CD1c-positive myeloid dendritic cell (primary cell): ENCODE measurements at regions not wholly inside any gene's neighbourhood (a gene's known extent, or its start where the extent isn't known, plus 50 kb on each side); places are given as distances from the start of the nearest gene placed in this dataset.

Experiments
- DNase-seq: peaks from one replicate; pipeline ENCODE4 v3.0.0-alpha.2; 2016; ENCODE audit errors: extremely low spot score

DNA sequence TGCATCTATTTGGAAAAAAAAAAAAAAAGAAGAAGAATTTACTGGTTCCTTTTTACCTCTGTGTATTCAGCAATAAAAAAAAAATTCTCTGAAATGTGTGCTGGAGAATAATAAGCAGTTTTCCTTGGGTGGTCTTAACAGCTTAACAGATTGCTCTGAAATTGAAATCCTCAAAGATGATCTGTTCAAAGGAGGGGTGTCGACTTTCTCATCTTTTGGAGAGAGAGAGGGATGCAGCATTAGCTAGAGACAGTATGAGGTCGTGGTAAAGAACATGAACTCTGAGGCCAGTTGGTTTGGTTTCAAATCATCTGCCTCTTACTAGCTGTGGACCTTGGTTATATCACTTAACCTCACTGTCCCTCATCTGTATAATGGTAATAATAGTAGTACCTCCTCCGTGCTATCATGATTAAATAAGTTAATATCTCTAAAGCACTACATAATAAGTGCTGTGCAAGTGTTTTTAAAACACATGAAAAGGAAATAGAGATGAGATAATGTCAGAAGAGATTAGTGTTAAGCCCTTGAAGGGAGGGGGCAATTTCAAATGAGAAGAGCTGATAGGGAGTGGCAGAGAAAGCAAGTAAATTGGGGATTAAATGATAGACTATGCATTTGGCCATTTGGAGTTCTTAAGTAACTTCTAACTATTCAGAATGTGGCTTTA lies 109.9 kb upstream of the LIMCH1 start:
- DNase-seq: no peak

DNA sequence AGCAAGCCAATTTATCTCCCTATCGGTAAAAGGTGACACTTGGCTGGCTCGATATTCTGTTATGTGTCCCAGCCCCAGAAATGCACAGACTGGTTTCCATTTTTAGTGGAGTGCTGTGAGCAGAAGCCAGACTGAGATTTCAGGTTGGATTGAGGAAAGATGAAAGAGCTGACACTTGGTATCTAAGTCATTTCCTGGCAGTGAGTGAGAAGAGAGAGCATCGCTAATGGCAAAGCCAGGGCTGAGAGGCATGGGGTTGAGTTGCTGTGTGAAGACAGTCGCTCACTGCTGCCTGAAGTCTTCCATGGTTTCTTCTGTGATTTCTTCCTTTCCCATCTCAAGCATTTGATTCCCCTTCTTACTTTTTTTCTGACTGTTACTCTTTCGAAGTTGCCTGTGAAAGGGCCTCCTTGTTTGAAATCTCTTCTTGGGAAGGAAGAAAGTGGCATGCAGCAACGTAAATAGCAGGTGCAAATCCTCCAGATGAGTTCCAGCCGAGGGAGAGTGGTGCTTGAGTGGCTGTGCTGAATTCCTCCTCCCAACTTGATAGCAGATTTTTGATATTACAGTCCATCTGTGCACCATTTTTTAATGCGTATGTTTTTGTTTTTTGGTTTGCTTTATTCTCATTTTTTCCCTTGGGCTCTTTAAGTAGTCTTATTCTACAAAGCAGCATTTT lies 109.2 kb upstream of the LIMCH1 start:
- no peak for DNase-seq

DNA sequence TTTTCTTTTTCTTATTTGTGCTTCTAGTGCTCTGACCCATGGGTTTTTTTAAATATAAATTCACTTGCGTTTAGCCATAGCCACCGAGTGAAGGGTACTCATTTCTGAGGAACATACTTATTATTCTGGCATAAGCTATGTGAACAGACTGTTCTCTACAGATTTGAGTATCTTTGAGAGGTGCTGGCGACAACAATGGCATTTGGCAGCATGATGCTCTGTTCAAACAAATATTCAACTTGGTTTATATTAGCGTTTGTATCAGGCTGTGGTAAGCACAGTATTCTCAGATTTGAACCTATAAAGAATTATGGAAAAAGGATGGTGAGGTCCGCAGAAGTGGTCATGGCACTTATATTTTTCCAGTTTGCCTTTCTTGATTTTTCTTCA lies 108.7 kb upstream of the LIMCH1 start:
- no peak for DNase-seq

DNA sequence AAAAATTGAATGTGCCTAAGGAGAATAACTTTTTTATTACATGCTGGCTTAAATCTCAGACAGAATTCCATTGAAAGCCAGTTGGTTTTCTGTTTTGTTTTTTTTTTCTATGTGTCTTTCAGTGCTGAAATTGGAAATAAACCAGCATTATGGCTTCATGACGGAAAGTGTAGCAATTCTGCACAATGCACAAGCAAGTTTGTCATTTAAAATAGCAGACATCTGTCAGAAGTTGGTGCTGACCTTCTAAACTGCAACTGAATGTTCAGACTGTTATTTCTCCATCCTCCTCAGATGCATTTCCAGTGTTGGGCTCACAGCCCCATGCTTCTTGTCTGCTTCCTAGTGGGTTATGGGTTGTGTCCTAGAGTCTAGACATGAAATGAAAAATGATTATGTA lies 107.2 kb upstream of the LIMCH1 start:
- no peak for DNase-seq

DNA sequence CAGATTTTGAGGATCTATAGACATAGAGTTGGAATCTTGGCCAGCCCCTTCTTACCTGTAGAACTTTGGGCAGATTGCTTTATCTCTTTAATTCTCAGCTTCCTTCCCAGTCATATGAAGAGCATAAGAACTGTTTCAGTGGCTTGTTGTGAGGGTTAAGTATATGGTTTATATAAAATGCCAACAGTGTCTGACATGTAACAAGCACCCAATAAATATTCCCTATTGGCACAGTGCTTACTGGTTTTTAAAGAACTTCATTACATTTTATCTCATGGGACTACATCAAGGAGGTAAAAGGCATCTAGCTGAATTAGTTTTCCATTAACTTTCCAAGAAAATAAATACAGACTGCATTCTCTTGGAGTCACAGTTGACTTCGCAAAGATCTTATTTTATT lies 106.7 kb upstream of the LIMCH1 start:
- DNase-seq: no peak

DNA sequence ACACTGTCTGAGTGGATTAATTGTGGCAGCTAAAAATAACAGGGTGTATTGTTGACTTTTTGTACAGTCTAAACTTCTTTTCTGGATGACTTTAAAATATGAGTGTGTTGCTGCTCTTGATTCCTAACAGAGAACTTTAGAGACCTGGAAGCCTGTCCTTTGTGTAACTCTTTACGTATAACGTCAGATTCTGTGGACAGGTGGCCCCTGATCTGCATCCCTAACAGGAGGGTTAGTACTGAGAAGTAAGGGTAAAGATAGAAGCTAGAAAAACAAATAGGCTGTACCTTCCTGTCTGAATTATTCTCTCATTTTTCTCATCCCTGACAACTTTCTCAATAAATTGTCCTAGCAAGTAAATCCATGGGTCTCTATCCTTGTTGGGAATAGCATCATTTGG lies 105.7 kb upstream of the LIMCH1 start:
- no peak for DNase-seq

DNA sequence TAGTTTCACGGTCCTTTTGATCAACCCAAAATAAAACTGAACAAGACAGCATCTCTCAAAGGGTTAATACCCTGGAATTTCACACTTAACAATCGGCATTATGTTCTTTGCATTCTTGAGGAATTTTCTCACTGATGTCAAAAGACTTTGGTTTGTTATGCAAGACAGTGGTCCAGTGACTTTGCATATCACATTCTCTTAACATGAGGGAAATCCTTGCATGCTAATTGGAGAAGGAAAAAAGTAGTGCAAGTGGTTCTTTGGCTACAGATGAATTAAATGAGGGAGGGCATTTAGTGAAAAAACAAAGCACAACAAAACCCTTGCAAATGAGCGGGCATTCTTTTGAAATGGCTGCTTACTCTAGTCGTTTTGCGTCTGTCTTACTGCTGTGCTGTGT lies 105.1 kb upstream of the LIMCH1 start:
- no peak for DNase-seq

DNA sequence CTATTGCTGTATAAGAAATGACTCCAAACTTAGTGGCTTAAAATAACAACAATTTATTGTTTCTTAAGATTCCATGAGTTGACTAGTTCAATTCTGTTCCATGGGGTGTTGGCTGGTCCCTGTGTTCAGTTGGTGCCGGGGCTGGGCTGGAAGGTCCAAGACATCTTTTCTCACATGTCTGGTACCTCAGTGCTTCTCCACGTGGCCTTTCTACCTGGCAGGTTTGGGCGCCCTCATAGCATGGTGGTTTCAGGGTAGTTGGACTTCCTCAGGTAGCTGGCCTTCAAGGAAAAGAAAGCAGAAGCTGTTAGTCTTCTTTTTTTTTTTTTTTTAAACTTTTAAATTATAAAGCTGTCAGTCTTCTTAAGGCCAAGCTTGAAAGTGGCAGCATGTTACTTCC lies 104.6 kb upstream of the LIMCH1 start:
- DNase-seq: no peak

DNA sequence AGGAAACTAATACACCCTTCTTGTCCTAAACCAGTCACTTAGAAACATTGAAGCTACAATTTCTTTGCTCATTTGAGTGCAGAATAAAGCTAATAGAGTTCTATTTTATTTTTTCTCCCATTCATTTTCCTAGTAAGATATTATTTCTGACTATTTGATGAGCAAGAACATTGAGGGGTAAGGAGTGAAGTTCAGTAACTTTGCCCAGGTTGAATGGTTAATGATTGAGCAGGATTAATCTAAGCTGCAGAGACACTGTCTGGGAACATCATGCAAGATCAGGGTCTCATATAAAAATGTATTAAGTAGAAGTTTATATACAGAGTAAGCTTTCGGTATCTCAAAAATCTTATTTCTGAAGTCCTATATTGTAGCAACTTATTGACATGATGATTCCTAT lies 102.4 kb upstream of the LIMCH1 start:
- DNase-seq: no peak

DNA sequence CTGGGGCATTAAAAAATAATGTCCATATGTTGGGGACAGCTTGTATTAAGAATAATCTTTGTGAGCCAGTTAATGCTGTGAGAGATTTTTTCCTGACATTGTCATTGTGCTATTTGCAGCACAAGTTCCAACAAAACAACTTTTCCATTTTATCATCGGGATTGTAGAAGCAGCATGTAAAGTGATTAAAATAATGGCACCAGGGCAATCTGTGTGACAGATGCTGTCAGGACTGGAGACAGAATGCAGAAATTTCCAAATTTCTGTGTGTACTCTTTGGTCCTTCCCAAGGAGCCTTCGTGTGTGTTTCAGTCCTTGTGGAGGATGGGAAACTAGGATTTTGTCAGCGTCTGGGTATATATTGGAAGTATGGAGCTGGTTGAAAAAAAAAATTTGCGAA lies 101.5 kb upstream of the LIMCH1 start:
- DNase-seq: no peak

DNA sequence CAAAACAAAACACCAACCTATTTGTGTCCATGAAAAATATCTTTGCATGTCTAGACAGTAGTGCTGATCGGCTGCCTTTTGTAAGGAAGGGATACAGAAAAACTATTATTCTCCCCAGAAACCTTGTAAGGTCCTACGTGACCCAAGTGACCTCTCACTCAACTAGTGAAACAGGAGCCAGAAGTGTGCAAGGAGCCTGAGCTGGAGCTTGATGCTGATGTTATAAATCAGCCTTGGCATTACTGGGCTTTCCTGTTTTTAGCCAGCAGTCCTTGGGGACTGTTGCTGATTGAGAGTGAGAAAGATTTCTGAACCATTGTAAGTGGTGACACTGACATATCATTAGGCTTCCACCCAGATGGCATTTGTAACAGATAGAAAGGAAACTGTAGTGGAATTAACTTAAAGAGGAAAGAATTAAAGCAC lies 100.8 kb upstream of the LIMCH1 start:
- no peak for DNase-seq

DNA sequence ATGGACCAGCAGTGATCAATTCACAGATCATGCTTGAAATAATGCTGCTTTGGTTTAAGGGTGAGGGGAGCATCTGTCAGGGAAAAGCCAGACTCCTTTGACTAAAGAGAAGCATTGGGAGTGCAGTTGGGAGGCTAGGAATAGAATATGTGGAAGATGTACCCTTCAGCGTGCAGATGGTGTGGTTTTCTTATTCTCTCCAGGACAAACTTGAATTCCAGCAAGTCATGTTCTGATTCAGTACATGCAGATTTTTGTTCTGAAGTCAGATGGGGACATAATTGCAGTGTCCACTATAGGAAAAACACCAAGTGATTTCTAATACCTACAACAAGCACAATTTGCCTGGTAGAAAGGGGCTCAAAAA lies 99.0 kb upstream of the LIMCH1 start:
- DNase-seq: no peak

DNA sequence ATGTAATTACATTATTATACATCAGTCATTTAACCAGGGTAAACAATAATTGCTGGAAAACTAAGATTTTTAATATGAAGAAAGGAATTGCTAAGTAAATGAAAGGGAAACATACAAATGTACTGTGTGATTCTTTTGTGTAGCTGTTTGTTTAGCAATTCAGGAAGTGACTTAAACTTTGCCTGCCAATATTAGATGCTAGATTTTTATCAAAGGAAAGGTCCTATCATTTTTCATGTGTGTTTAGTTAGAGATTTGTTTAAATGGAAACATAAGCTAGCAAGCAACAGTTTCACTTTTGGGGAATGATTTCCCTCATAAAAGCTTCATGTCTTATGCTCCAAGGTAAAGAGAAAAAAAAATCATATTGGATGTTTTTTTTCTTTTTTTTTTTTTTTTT lies 95.1 kb upstream of the LIMCH1 start:
- DNase-seq: no peak

DNA sequence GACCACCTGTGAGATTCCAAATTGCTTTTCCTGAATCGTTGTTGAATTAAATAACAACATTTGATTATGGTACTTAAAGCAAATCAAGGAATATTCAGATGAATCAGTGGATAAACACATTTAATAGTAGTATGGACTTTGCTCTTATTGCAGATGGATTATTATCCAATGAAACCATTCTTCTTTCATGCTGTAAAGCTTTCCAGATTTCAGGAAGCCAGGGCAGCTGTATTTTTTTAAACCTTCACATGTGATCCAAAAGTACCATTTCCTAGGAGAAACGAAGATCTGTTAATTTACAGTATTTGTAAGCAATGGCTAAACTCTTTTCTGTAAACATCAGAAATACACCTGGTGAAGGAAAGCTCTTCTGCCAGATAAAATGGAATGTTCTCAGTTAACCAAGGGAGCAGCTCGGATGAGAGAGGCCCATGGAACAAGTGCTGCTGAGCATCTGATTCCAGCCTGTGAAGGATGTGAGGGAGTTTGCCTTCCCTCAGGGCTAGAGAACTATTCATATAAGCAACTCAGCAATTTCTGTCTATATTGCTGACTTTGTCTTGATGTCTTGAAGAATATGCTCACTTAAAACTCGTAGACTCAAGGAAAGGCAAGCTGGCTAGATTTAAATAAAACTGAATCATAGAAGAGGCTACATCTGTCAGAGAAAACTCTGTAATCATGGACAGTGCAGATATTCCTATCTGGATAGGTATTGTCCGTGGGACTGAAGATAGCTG lies 94.4 kb upstream of the LIMCH1 start:
- DNase-seq: no peak

DNA sequence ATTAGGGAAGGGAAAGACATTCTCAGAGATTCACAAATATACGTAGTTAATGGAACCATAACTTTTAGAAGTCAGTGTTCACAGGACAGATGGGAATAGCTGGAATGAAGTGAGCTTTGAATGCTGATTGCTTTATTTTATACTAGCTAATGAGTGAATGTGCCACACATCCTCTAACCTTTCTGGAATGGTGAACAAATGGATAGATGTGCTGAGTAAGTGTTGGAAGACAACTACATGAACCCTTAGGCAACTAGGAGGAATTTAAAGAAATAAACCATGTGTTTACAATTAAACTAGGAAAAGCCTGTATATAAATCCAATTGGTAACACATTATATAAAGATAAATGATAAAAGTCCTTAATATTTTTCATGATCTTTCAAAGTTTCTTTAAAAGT lies 91.6 kb upstream of the LIMCH1 start:
- no peak for DNase-seq

DNA sequence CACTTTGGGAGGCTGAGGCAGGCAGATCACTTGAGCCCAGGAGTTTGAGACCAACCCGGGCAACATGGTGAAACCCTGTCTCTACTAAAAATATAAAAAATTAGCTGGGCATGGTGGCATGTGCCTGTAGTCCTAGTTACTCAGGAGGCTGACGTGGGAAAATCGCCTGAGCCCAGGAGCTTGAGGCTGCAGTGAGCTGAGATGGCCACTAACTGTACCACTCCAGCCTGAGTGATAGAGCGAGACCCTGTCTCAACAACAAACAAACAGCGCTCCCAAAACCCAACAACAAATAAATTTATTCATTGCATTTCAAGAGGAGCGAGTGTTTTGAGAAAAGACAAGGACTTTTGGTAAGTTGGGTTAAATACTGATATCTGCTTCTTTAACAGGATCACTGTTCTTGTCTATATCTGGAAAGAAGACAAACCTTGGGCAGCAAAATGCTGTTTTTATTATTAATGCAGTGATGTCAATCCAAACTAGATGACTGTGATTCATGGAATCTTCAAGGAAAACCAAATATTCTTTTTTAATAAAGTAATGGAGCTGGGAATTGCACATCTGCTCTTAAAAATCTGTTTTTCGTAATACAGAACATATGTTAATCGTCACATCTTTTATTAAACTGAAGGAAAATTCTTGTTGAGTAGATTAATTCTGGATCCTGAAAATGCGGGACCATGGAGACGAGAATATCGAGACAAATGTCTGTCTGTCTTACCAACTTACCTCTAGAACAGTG lies 90.8 kb upstream of the LIMCH1 start:
- no peak for DNase-seq

DNA sequence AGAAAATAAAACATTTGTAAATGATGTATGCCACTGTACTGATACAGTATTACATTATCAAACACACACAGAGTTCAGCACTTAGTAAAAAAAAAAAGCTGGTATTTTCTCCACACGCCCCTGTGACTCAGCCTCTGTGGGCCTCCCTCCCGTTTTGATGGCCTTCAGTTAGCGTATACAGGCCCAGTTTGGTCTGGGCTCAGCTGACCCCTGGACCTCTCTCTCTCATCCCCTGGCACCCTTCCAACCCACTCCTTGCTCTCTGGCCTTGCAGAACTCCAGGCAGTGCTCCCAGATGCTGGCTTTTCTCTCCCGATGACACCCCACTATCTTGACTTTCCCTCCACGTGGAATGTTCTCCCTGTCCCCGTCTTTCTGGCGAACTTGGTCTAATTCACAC lies 89.0 kb upstream of the LIMCH1 start:
- DNase-seq: no peak

DNA sequence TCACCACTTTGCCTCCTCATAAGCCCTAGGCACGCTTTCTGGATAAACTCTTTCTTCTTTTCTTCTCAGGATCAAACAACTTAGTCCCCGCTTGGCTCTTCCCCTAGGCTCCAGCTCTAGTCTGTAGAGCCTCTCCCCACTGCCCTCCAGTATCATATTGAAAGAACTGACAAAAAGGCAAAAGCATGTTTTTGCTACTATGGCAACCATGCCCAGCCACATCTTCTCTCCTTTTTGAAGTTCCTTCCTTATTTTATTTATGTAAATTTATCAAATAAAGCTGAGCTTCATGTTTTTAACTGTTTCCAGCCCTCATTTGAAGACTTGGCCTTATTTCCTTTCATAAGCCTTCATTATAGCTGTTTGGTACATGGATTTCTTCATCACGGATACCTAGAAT lies 86.0 kb upstream of the LIMCH1 start:
- peak; percentile 5 for DNase-seq

DNA sequence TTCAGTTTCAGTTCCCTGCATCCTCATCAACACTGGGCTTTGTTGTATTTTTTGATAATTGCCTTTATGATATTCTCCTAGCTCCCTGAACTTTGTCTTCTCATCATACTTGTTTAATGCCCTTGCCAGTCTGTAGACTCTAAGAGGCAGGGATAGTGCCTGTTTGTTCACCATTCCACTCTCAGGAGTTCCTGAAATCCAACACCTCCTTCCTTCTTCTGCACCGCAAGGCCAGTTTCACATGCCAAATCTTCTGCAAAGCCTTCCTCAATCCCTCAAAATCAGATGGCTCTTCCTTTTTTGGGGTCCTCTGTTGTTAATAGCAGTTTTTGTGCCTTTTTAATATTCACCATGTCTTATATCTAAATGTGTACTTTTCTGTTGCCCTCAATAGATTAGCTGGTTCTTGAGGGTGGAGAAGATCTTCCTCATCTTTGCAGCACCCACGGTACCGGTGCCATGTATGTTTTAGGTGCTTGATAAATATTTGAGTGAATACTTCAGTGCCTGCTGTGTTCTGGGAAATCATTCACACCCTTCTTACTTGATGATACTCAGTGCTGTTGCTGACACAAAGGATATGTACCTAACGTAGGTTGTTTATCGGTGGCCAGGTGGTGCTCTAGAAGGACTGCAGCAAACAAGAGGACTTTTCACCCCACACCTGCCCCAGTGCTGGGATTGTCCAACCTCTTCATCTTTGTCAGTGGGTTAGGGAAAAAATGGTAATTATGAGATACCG lies 85.3 kb upstream of the LIMCH1 start:
- DNase-seq: peak; percentile 61

DNA sequence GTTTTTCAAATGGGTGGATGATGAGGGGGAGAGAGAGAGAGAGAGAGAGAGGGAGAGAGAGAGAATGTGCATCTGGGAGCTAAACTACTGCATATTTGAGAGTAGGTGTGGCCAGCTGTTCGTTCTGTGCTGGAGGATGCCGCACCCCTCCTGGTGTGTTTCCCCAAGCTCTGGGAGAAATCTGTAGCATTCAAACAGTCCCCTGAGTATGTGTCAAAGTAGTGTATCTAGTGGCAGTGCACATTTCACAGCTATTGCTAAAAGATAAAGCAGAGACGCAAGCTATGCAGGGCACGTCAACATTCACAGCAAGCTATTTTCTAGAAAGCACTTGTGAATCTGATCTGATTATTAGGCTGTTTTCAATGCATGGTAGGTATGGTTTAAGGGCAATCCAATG lies 83.5 kb upstream of the LIMCH1 start:
- DNase-seq: no peak

DNA sequence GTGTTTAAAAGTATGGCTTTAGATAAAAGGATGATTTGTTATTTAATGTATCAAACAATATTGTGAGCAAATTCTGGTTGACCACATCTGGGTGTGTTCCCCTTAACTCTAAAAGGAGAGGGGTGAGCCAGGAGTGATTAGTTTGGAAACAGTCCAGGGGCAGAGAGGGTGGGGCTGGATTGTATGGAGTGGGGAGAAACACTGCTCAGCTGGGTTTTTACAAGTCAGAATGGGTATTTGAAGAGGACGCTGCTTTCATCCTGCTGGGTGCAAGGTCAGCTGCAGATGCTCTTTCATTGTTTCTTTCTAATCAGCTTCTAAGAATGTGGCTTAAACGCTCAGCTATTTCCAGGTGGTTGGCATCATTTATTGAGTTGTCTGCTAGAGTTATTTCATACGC lies 82.8 kb upstream of the LIMCH1 start:
- DNase-seq: no peak

DNA sequence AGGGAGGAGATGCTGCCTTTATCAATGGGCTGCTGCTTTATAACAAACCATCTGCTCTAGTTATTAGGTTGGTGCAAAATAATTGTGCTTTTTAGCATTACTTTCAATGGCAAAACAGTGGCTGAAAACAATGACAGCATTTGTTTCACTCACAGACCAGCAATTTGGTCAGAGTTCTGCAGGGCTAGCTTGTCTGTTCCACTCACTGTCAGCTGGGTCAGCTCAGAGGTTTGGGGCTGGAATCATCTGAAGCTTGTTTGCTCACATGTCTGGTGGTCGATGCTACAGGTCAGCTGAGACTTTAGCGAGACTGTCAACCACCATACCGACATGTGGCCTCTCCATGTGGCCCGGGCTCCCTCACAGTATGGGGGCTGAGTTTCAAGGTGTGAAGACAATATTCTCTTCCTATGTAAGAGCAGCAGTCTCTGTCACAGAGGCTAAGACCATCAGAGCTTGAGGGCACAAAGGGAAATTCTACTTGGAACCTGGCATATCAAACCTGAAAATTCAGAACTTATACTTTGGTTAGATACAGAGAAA lies 81.3 kb upstream of the LIMCH1 start:
- no peak for DNase-seq
